Colonic mucosa (tissue), 4 donors: ENCODE measurements at regions not wholly inside any gene's neighbourhood (a gene's known extent, or its start where the extent isn't known, plus 50 kb on each side); places are given as distances from the start of the nearest gene placed in this dataset.

Source experiments
- DNase-seq: peaks from one replicate; pipeline ENCODE4 v3.0.0-alpha.2; 2020
- H3K27ac ChIP-seq: fragments of 200-600 bp; one replicate; pipeline ENCODE4 v1.8.0; 2021
- H3K27me3 ChIP-seq: fragments of 200-600 bp; one replicate; pipeline ENCODE4 v1.8.0; 2021
- H3K36me3 ChIP-seq: fragments of 200-600 bp; one replicate; pipeline ENCODE4 v1.8.0; 2021
- H3K4me1 ChIP-seq: fragments of 200-600 bp; one replicate; pipeline ENCODE4 v1.8.0; 2021; ENCODE audit warnings: mild to moderate bottlenecking
- H3K4me3 ChIP-seq: fragments of 200-600 bp; one replicate; pipeline ENCODE4 v1.8.0; 2021
- H3K9ac ChIP-seq, 2 donors: one replicate each; pipeline ENCODE4 v1.7.0; 2013; ENCODE audit warnings: control low read depth in 2 of 2, low read depth in 2 of 2, low read length in 2 of 2
- H3K9me3 ChIP-seq: fragments of 200-600 bp; one replicate; pipeline ENCODE4 v1.8.0; 2021
- intact Hi-C: fragments of 100-400 bp; cut with DNase I; formaldehyde crosslinking; loops from one replicate; pipeline ENCODE4 v1.14.1; 2022
- TF ChIP-seq, protein P1 (sequence below): fragments of 200-600 bp; IDR thresholded peaks from one replicate; pipeline ENCODE4 v1.8.0; 2022; ENCODE audit warnings: antibody characterized with exemption, mild to moderate bottlenecking
- donor health status: healthy.
- donor health status: DM: no; HTN: no; CAD: no.
- donor health status: DM: no; HTN: no; CAD: no.

GRCh38 chr14:28196878-28197277 lies 569.7 kb upstream of the FOXG1 start:
- no peak for DNase-seq
- H3K9me3 ChIP-seq = no peaks in the 10 kb centered on the region
- H3K27ac ChIP-seq = no peak overlapping the region
- no peaks in the 10 kb centered on the region for H3K27me3 ChIP-seq
- TF ChIP-seq, protein P1, sequence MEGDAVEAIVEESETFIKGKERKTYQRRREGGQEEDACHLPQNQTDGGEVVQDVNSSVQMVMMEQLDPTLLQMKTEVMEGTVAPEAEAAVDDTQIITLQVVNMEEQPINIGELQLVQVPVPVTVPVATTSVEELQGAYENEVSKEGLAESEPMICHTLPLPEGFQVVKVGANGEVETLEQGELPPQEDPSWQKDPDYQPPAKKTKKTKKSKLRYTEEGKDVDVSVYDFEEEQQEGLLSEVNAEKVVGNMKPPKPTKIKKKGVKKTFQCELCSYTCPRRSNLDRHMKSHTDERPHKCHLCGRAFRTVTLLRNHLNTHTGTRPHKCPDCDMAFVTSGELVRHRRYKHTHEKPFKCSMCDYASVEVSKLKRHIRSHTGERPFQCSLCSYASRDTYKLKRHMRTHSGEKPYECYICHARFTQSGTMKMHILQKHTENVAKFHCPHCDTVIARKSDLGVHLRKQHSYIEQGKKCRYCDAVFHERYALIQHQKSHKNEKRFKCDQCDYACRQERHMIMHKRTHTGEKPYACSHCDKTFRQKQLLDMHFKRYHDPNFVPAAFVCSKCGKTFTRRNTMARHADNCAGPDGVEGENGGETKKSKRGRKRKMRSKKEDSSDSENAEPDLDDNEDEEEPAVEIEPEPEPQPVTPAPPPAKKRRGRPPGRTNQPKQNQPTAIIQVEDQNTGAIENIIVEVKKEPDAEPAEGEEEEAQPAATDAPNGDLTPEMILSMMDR = no peak
- H3K9ac ChIP-seq = no peak overlapping the region
- intact Hi-C loops = no loop called here
- no peaks in the 10 kb centered on the region for H3K4me1 ChIP-seq
- no peak overlapping the region for H3K4me3 ChIP-seq
- H3K36me3 ChIP-seq = no peaks in the 10 kb centered on the region

GRCh38 chr14:28220391-28220790 lies 546.2 kb upstream of the FOXG1 start:
- H3K27me3 ChIP-seq = no peaks in the 10 kb centered on the region
- H3K36me3 ChIP-seq = no peaks in the 10 kb centered on the region
- H3K9ac ChIP-seq = no peak overlapping the region
- no peak overlapping the region for H3K27ac ChIP-seq
- no peaks in the 10 kb centered on the region for H3K9me3 ChIP-seq
- DNase-seq = no peak
- intact Hi-C loops = no loop called here
- no peak overlapping the region for H3K4me3 ChIP-seq
- TF ChIP-seq, protein P1 = no peak
- no peaks in the 10 kb centered on the region for H3K4me1 ChIP-seq

DNA sequence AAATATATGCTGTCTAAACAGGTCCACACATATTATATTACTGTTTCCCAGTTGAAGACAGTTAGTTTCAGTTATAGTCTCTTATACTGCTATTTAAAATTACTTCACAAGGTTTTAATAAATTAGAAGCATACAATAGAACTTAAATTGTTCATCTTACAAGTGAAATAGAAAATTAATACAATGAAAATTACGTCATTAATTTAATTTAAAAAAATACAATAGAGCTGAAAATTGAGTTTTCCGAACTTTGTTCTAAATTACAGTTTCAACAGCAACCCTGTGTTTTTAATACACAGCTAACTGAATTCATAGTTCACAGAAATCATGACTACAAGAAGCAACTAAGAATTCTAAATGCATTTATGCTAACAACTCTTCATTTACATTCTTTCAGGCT lies 525.7 kb upstream of the FOXG1 start:
- Histone ChIP-seq H3K9me3 (no peaks in the 10 kb centered on the region), H3K4me3 (no peak overlapping the region), H3K4me1 (no peaks in the 10 kb centered on the region), H3K9ac (no peak overlapping the region), H3K27ac (no peak overlapping the region), H3K36me3 (no peaks in the 10 kb centered on the region), H3K27me3 (no peaks in the 10 kb centered on the region)
- intact Hi-C loops = no loop called here
- DNase-seq = no peak
- TF ChIP-seq, protein P1 = no peak

DNA sequence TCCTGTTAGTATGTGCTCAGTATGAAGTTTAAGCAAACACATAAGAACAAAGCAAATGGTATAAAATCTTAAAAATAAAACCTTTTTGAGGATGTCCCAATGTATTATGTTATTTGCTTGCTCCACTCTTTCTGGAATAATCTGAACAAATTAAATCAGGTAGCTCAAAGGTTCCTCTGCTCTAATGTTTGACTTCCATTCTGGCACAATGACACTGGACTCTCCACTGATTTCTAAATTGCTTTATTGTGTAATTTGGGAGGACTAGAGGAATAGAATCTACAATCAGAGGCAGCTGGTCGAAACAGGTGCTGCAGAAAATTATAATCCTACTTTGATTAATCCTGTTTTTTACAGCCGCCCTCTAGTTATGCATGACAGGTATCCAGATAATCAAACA lies 523.7 kb upstream of the FOXG1 start:
- H3K27me3 ChIP-seq = no peaks in the 10 kb centered on the region
- H3K27ac ChIP-seq = no peak overlapping the region
- no peaks in the 10 kb centered on the region for H3K9me3 ChIP-seq
- TF ChIP-seq, protein P1 = no peak
- no peaks in the 10 kb centered on the region for H3K4me1 ChIP-seq
- no peaks in the 10 kb centered on the region for H3K36me3 ChIP-seq
- no peak overlapping the region for H3K9ac ChIP-seq
- no peak for DNase-seq
- no peak overlapping the region for H3K4me3 ChIP-seq
- intact Hi-C loops = no loop called here

DNA sequence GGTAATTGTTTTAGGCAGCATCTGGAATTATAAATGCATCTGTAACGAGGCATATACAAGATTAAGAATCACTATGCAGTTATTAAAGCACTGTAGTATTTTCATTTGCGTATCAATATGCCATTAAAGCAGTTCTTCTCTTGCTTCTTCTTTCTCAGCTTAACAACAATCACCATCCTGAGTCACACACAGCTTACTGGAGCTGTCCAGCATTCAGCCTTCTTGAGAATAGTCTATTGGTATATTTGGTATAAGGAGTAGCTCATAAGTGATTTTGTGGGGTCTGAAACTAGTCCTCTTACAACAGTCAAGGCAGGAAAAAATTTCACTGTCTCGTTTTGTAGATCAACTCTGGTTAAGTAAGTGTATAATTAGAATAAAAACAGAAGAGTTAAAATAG lies 523.0 kb upstream of the FOXG1 start:
- intact Hi-C loops = no loop called here
- Histone ChIP-seq H3K9ac (no peak overlapping the region), H3K27ac (no peak overlapping the region), H3K27me3 (no peaks in the 10 kb centered on the region), H3K36me3 (no peaks in the 10 kb centered on the region), H3K9me3 (no peaks in the 10 kb centered on the region), H3K4me3 (no peak overlapping the region), H3K4me1 (no peaks in the 10 kb centered on the region)
- no peak for DNase-seq
- TF ChIP-seq, protein P1 = no peak

- H3K27me3 ChIP-seq = no peaks in the 10 kb centered on the region
- H3K36me3 ChIP-seq = no peaks in the 10 kb centered on the region
- intact Hi-C loops = no loop called here
- no peaks in the 10 kb centered on the region for H3K9me3 ChIP-seq
- TF ChIP-seq, protein P1 = no peak
- H3K27ac ChIP-seq = no peak overlapping the region
- no peak overlapping the region for H3K9ac ChIP-seq
- no peak overlapping the region for H3K4me3 ChIP-seq
- H3K4me1 ChIP-seq = no peaks in the 10 kb centered on the region
- no peak for DNase-seq
Measured at GRCh38 chr14:28245216-28245615, 521.4 kb upstream of the FOXG1 start.
